Natural killer cell (primary cell): ENCODE measurements at regions not wholly inside any gene's neighbourhood (a gene's known extent, or its start where the extent isn't known, plus 50 kb on each side); places are given as distances from the start of the nearest gene placed in this dataset.
A peak's percentile ranks its signal among the peaks of the same experiment; 100 is the strongest.

Source experiments
- ATAC-seq, 3 donors: fragments of 150-1000 bp in 2 of 3; fragments of 200-7000 bp in 1 of 3; cut with Tn5 transposase; 1 replicate in 1 of 3; 2 replicates in 2 of 3; pipeline ENCODE4 v1.10.0; 2021; ENCODE audit warnings: mild to moderate bottlenecking in 2 of 3, moderate library complexity in 2 of 3
- DNase-seq, 2 donors: peaks; one replicate each; pipeline versions ENCODE4 v3.0.0 to v3.0.0-alpha.2; 2013 to 2021; ENCODE audit warnings: mixed read lengths in 1 of 2
- H3K27ac ChIP-seq: one replicate; pipeline ENCODE4 v1.5.1; 2013; ENCODE audit warnings: mild to moderate bottlenecking, low read length
- H3K27me3 ChIP-seq: one replicate; pipeline ENCODE4 v1.6.1; 2013; ENCODE audit warnings: low read length; ENCODE audit not compliant: control insufficient read depth, insufficient read depth
- H3K36me3 ChIP-seq: one replicate; pipeline ENCODE4 v1.6.1; 2013; ENCODE audit warnings: low read length; ENCODE audit not compliant: control insufficient read depth, insufficient read depth
- H3K4me1 ChIP-seq: one replicate; pipeline ENCODE4 v1.6.1; 2013; ENCODE audit warnings: low read length; ENCODE audit not compliant: control insufficient read depth, insufficient read depth
- H3K4me3 ChIP-seq: one replicate; pipeline ENCODE4 v1.5.1; 2013; ENCODE audit warnings: low read length
- H3K9me3 ChIP-seq: one replicate; pipeline ENCODE4 v1.6.1; 2013; ENCODE audit warnings: low read length; ENCODE audit not compliant: control insufficient read depth, insufficient read depth
- H3K27ac Mint-ChIP-seq, 2 donors: one replicate each; pipeline ENCODE4 v1.8.0; 2022; ENCODE audit warnings: mild to moderate bottlenecking in 2 of 2, mixed read lengths in 2 of 2, moderate library complexity in 1 of 2
- H3K27me3 Mint-ChIP-seq, 2 donors: one replicate each; pipeline ENCODE4 v1.8.0; 2022; ENCODE audit warnings: low read depth in 2 of 2, mixed read lengths in 2 of 2
- H3K36me3 Mint-ChIP-seq: one replicate; pipeline ENCODE4 v1.8.0; 2022; ENCODE audit warnings: mixed read lengths
- H3K4me1 Mint-ChIP-seq, 2 donors: one replicate each; pipeline ENCODE4 v1.8.0; 2022; ENCODE audit warnings: mixed read lengths in 2 of 2
- H3K4me3 Mint-ChIP-seq: one replicate; pipeline ENCODE4 v1.8.0; 2022; ENCODE audit warnings: mild to moderate bottlenecking, moderate library complexity, mixed read lengths
- H3K9me3 Mint-ChIP-seq, 2 donors: one replicate each; pipeline ENCODE4 v1.8.0; 2022; ENCODE audit warnings: mixed read lengths in 2 of 2
- CTCF ChIP-seq: fragments of 200-600 bp; IDR thresholded peaks from one replicate; pipeline ENCODE4 v1.8.0; 2022; ENCODE audit warnings: antibody characterized with exemption
- WGBS: methylation state at CpG from one replicate; pipeline ENCODE4 v1.1.7; 2013; ENCODE audit warnings: missing lambda C conversion rate; ENCODE audit not compliant: insufficient coverage; 5-methylcytosine and 5-hydroxymethylcytosine counted together
- intact Hi-C: fragments of 100-400 bp; cut with micrococcal nuclease; formaldehyde crosslinking; loops from one replicate; pipeline ENCODE4 v1.14.2; 2022

GRCh38 chr1:168636642-168637111, 60.3 kb downstream of the XCL1 start:
- TF ChIP-seq CTCF: no peak
- Mint-ChIP-seq H3K4me3 (no peak overlapping the region), H3K27me3 (peaks cover 5 to 11% of the 10 kb centered on the region in 2 donors), H3K4me1 (no peaks in the 10 kb centered on the region), H3K27ac (no peak overlapping the region), H3K9me3 (no peaks in the 10 kb centered on the region), H3K36me3 (no peaks in the 10 kb centered on the region)
- no peak for DNase-seq
- no peaks in the 10 kb centered on the region for H3K27me3 ChIP-seq
- H3K4me3 ChIP-seq: no peak overlapping the region
- WGBS: 45% methylated on average over 1 of the region's 1 CpG
- H3K9me3 ChIP-seq: no peaks in the 10 kb centered on the region
- no peak overlapping the region for H3K27ac ChIP-seq
- no peak for ATAC-seq
- H3K4me1 ChIP-seq: no peaks in the 10 kb centered on the region
- no peaks in the 10 kb centered on the region for H3K36me3 ChIP-seq
- intact Hi-C loops: no loop called here

GRCh38 chr1:168637350-168637991, 61.1 kb downstream of the XCL1 start:
- Mint-ChIP-seq H3K4me3 (no peak overlapping the region), H3K4me1 (no peaks in the 10 kb centered on the region), H3K27me3 (peaks cover 5 to 11% of the 10 kb centered on the region in 2 donors), H3K9me3 (no peaks in the 10 kb centered on the region), H3K27ac (no peak overlapping the region), H3K36me3 (no peaks in the 10 kb centered on the region)
- H3K9me3 ChIP-seq: no peaks in the 10 kb centered on the region
- no peaks in the 10 kb centered on the region for H3K27me3 ChIP-seq
- no peaks in the 10 kb centered on the region for H3K36me3 ChIP-seq
- whole genome bisulfite sequencing: 77% methylated on average over 2 of the region's 5 CpGs
- peak in 1 of 2 donors; percentile 21 for DNase-seq
- H3K27ac ChIP-seq: no peak overlapping the region
- TF ChIP-seq CTCF: peak; percentile 30
- H3K4me3 ChIP-seq: no peak overlapping the region
- intact Hi-C loops: no loop called here
- ATAC-seq: peak in 1 of 3 donors; percentile 47
- no peaks in the 10 kb centered on the region for H3K4me1 ChIP-seq

- no peak for ATAC-seq
- Mint-ChIP-seq H3K9me3 (no peaks in the 10 kb centered on the region), H3K4me1 (no peaks in the 10 kb centered on the region), H3K27me3 (peaks cover 5 to 11% of the 10 kb centered on the region in 2 donors), H3K27ac (no peak overlapping the region), H3K4me3 (no peak overlapping the region), H3K36me3 (no peaks in the 10 kb centered on the region)
- no peak for DNase-seq
- H3K36me3 ChIP-seq: no peaks in the 10 kb centered on the region
- no peaks in the 10 kb centered on the region for H3K27me3 ChIP-seq
- no peaks in the 10 kb centered on the region for H3K9me3 ChIP-seq
- intact Hi-C loops: no loop called here
- H3K27ac ChIP-seq: no peak overlapping the region
- H3K4me3 ChIP-seq: no peak overlapping the region
- no peak for TF ChIP-seq CTCF
- no peaks in the 10 kb centered on the region for H3K4me1 ChIP-seq
- no CpG with 5 or more reads among the region's 1 CpG for WGBS
Observed at GRCh38 chr1:168638884-168639283, 62.5 kb downstream of the XCL1 start.

GRCh38 chr1:168640182-168640581, 63.8 kb downstream of the XCL1 start:
- no peak overlapping the region for H3K4me3 Mint-ChIP-seq
- ATAC-seq: no peak
- no peaks in the 10 kb centered on the region for H3K36me3 ChIP-seq
- no peaks in the 10 kb centered on the region for H3K4me1 ChIP-seq
- WGBS: no CpG with 5 or more reads among the region's 1 CpG
- H3K27me3 ChIP-seq: no peaks in the 10 kb centered on the region
- DNase-seq: no peak
- no peak overlapping the region for H3K27ac Mint-ChIP-seq
- H3K9me3 Mint-ChIP-seq: no peaks in the 10 kb centered on the region
- no peaks in the 10 kb centered on the region for H3K9me3 ChIP-seq
- TF ChIP-seq CTCF: no peak
- H3K36me3 Mint-ChIP-seq: no peaks in the 10 kb centered on the region
- intact Hi-C loops: no loop called here
- no peak overlapping the region for H3K4me3 ChIP-seq
- H3K27me3 Mint-ChIP-seq: peaks cover 8 to 11% of the 10 kb centered on the region in 2 donors
- no peaks in the 10 kb centered on the region for H3K4me1 Mint-ChIP-seq
- H3K27ac ChIP-seq: no peak overlapping the region
